CD4-positive, alpha-beta memory T cell (primary cell): ENCODE measurements at regions not wholly inside any gene's neighbourhood (a gene's known extent, or its start where the extent isn't known, plus 50 kb on each side); places are given as distances from the start of the nearest gene placed in this dataset.
A peak's percentile ranks its signal among the peaks of the same experiment; 100 is the strongest.
"Not testable (repeated sequence)": the region's sequence is repeated elsewhere in the genome, so short reads cannot be mapped to it uniquely, and the experiment has no call there.

ENCODE experiments used
- CTCF ChIA-PET: fragments of 350-600 bp; sonication (Branson Sonifier 250); formaldehyde crosslinking; loops from one replicate; lab custom pipeline; 2021; ENCODE audit warnings: inconsistent platforms; ENCODE audit not compliant: partially characterized antibody; lab: Charles Lee
- POLR2A ChIA-PET: fragments of 350-600 bp; sonication (Branson Sonifier 250); formaldehyde crosslinking; loops from one replicate; lab custom pipeline; 2021; ENCODE audit not compliant: partially characterized antibody; lab: Charles Lee
- DNase-seq, 5 donors: peaks; one replicate each; pipeline versions ENCODE4 v3.0.0 to v3.0.0-alpha.2; 2020 to 2022; ENCODE audit warnings: mixed read lengths in 1 of 5
- H3K27ac ChIP-seq: one replicate; pipeline ENCODE4 v1.7.0; 2013; ENCODE audit warnings: low read depth, low read length
- H3K27me3 ChIP-seq: 2 replicates; pipeline ENCODE4 v1.7.0; 2013; ENCODE audit warnings: mild to moderate bottlenecking, low read length, moderate library complexity; ENCODE audit not compliant: insufficient read depth
- H3K36me3 ChIP-seq: 2 replicates; pipeline ENCODE4 v1.7.0; 2013; ENCODE audit warnings: mild to moderate bottlenecking, low read length, moderate library complexity; ENCODE audit not compliant: insufficient read depth
- H3K4me1 ChIP-seq: 2 replicates; pipeline ENCODE4 v1.7.0; 2013; ENCODE audit warnings: mild to moderate bottlenecking, low read length, moderate library complexity; ENCODE audit not compliant: insufficient read depth
- H3K4me3 ChIP-seq, 2 donors: one replicate each; pipeline ENCODE4 v1.7.0; 2013; ENCODE audit warnings: low read length in 2 of 2, mild to moderate bottlenecking in 1 of 2
- H3K9me3 ChIP-seq, 2 donors: one replicate each; pipeline ENCODE4 v1.7.0; 2013; ENCODE audit warnings: low read length in 2 of 2, control low read depth in 1 of 2; ENCODE audit not compliant: control insufficient read depth in 1 of 2
- H3K27ac Mint-ChIP-seq, 7 donors: one replicate each; pipeline ENCODE4 v1.8.0; 2020 to 2021; ENCODE audit warnings: mixed read lengths in 7 of 7, mild to moderate bottlenecking in 6 of 7, inconsistent platforms in 3 of 7, moderate library complexity in 3 of 7
- H3K27me3 Mint-ChIP-seq, 2 donors: one replicate each; pipeline ENCODE4 v1.8.0; 2020 to 2021; ENCODE audit warnings: mixed read lengths in 2 of 2
- H3K36me3 Mint-ChIP-seq, 2 donors: one replicate each; pipeline ENCODE4 v1.8.0; 2020 to 2021; ENCODE audit warnings: mixed read lengths in 2 of 2, inconsistent platforms in 1 of 2, mild to moderate bottlenecking in 1 of 2
- H3K4me1 Mint-ChIP-seq, 4 donors: one replicate each; pipeline ENCODE4 v1.8.0; 2020 to 2021; ENCODE audit warnings: mixed read lengths in 4 of 4, mild to moderate bottlenecking in 1 of 4
- H3K4me3 Mint-ChIP-seq, 8 donors: one replicate each; pipeline ENCODE4 v1.8.0; 2020 to 2021; ENCODE audit warnings: mixed read lengths in 8 of 8, mild to moderate bottlenecking in 7 of 8, moderate library complexity in 6 of 8, inconsistent platforms in 3 of 8
- H3K9me3 Mint-ChIP-seq, 8 donors: one replicate each; pipeline ENCODE4 v1.8.0; 2020 to 2021; ENCODE audit warnings: mixed read lengths in 8 of 8, mild to moderate bottlenecking in 5 of 8, inconsistent platforms in 3 of 8, moderate library complexity in 1 of 8
- intact Hi-C: fragments of 100-400 bp; cut with micrococcal nuclease; formaldehyde crosslinking; loops from one replicate; pipeline ENCODE4 v1.15.1; 2023

DNA sequence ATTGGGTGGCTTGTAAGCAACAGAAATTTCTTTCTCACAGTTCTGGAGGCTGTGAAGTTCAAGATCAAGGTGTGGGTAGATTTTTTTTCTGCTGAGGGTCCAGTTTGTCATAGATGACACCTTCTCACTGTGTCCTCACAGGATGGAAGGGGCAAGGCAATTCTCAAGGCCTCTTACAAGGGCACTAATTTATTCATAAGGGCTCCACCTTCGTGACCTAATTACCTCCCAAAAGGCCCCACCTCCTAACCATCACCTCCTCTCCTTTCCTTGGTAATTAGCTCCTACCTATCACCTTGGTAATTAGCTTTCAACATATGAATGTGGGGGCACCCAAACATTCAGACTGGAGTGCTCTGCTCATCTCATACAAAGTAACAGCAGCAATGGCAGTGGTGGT, 92.3 kb upstream of the CD44 start:
- Histone ChIP-seq H3K27me3 (no peaks in the 10 kb centered on the region), H3K9me3 (no peaks in the 10 kb centered on the region), H3K27ac (peak overlapping the region; percentile 91), H3K4me1 (peaks cover 90% of the 10 kb centered on the region), H3K36me3 (no peaks in the 10 kb centered on the region), H3K4me3 (peak overlapping the region in 1 of 2 donors; percentile 17)
- Mint-ChIP-seq H3K27ac (peak overlapping the region; percentile 96 to 100 (median 100)), H3K4me1 (peaks cover 63 to 93% (median 81%) of the 10 kb centered on the region in 4 donors), H3K27me3 (no peaks in the 10 kb centered on the region), H3K9me3 (peaks cover 0 to 2% (median 0%) of the 10 kb centered on the region in 8 donors), H3K4me3 (peak overlapping the region in 7 of 8 donors; percentile 47 to 84 (median 65)), H3K36me3 (peaks cover 0 to 3% of the 10 kb centered on the region in 2 donors)
- intact Hi-C loops = loop anchor here (1.0 kb wide), 1 partner anchor 12 kb away; no protein-coding TSS in a partner anchor
- CTCF ChIA-PET = interaction anchor here (1.0 to 4.6 kb wide), 16 partner anchors 12 to 345 kb away, joined by 3 to 15 read pairs (median 6); partner anchors contain the start of gene CD44
- POLR2A ChIA-PET = interaction anchor here (0.8 to 8.2 kb wide), 17 partner anchors 8 to 288 kb away, joined by 3 to 253 read pairs (median 8); partner anchors contain the start of gene CD44
- no peak for DNase-seq

DNA sequence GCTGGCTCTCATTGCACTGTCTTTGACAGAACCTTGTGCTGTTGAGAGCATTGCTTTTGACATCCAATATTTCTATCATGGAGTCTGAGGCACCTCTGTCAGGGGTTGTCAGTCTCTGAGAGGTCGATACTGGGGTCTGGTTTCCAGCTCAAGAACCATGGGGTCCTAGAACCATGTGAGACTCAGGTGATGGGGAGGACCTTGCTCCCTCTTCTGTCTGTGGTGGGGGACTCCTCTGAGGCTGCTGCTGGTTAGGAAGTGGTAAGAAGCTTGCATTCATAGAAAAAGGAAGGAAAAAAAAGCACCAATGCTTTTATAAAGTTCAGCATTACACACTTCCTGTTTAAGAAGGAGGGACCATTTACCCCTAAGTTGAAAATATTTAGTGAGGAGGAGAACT, 91.8 kb upstream of the CD44 start:
- H3K27me3 ChIP-seq = no peaks in the 10 kb centered on the region
- peaks cover 87% of the 10 kb centered on the region for H3K4me1 ChIP-seq
- H3K27ac Mint-ChIP-seq = peak overlapping the region; percentile 96 to 100 (median 100)
- H3K36me3 ChIP-seq = no peaks in the 10 kb centered on the region
- H3K27ac ChIP-seq = peak overlapping the region; percentile 91
- intact Hi-C loops = loop anchor here (1.0 kb wide), 1 partner anchor 11 kb away; no protein-coding TSS in a partner anchor
- H3K4me3 ChIP-seq = peak overlapping the region in 1 of 2 donors; percentile 17
- DNase-seq = peak; percentile 73 to 81 (median 77)
- peaks cover 0 to 2% (median 0%) of the 10 kb centered on the region in 8 donors for H3K9me3 Mint-ChIP-seq
- H3K9me3 ChIP-seq = no peaks in the 10 kb centered on the region
- H3K27me3 Mint-ChIP-seq = no peaks in the 10 kb centered on the region
- peak overlapping the region in 7 of 8 donors; percentile 47 to 84 (median 65) for H3K4me3 Mint-ChIP-seq
- ChIA-PET POLR2A (interaction anchor here (0.6 to 8.2 kb wide), 25 partner anchors 8 to 287 kb away, joined by 3 to 253 read pairs (median 5); partner anchors contain the start of gene CD44), CTCF (interaction anchor here (0.5 to 4.6 kb wide), 24 partner anchors 9 to 344 kb away, joined by 3 to 15 read pairs (median 4); partner anchors contain the start of gene CD44)
- H3K36me3 Mint-ChIP-seq = peaks cover 2 to 3% of the 10 kb centered on the region in 2 donors
- H3K4me1 Mint-ChIP-seq = peaks cover 63 to 93% (median 79%) of the 10 kb centered on the region in 4 donors

DNA sequence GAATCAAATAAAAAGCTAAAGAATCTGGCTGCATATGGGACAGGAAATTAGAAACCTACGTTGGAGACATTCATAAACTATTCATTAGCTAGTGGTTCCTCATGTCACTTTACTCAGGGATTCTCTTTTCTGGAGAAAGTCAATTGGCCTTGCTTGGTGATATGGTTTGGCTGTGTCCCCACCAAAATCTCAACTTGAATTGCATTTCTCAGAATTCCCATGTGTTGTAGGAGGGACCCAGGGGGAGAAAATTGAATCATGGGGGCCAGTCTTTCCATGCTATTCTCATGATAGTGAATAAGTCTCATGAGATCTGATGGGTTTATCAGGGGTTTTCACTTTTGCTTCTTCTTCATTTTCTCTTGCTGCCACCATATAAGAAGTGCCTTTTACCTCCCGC, 91.2 kb upstream of the CD44 start:
- Histone ChIP-seq H3K9me3 (no peaks in the 10 kb centered on the region), H3K4me1 (peaks cover 81% of the 10 kb centered on the region), H3K36me3 (no peaks in the 10 kb centered on the region), H3K4me3 (no peak overlapping the region), H3K27ac (peak overlapping the region; percentile 91), H3K27me3 (no peaks in the 10 kb centered on the region)
- no peak for DNase-seq
- peak overlapping the region; percentile 96 to 100 (median 100) for H3K27ac Mint-ChIP-seq
- intact Hi-C loops = loop anchor here (1.0 kb wide), 1 partner anchor 11 kb away; no protein-coding TSS in a partner anchor
- CTCF ChIA-PET = interaction anchor here (0.5 to 4.6 kb wide), 24 partner anchors 9 to 344 kb away, joined by 3 to 15 read pairs (median 4); partner anchors contain the start of gene CD44
- POLR2A ChIA-PET = interaction anchor here (0.6 to 8.2 kb wide), 23 partner anchors 9 to 285 kb away, joined by 3 to 253 read pairs (median 5); partner anchors contain the start of gene CD44
- peaks cover 3 to 6% of the 10 kb centered on the region in 2 donors for H3K36me3 Mint-ChIP-seq
- H3K4me1 Mint-ChIP-seq = peaks cover 65 to 93% (median 77%) of the 10 kb centered on the region in 4 donors
- H3K27me3 Mint-ChIP-seq = no peaks in the 10 kb centered on the region
- peaks cover 0 to 3% (median 0%) of the 10 kb centered on the region in 8 donors for H3K9me3 Mint-ChIP-seq
- peak overlapping the region in 7 of 8 donors; percentile 6 to 84 (median 63) for H3K4me3 Mint-ChIP-seq

DNA sequence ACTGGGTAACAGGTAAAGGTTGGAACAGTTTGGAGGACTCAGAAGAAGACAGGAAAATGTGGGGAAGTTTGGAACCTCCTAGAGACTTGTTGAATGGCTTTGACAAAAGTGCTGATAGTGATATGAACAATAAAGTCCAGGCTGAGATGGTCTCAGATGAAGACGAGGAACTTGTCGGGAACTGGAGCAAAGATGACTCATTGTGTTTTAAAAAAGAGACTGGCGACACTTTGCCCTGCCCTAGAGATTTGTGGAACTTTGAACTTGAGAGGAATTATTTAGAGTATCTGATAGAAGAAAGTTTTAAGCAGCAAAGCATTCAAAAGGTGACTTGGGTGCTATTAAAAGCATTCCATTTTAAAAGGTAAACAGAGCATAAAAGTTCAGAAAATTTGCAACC, 90.6 kb upstream of the CD44 start:
- peak overlapping the region; percentile 91 for H3K27ac ChIP-seq
- H3K27me3 Mint-ChIP-seq, H3K36me3 Mint-ChIP-seq, H3K27me3 ChIP-seq, H3K9me3 ChIP-seq, H3K9me3 Mint-ChIP-seq, H3K4me3 ChIP-seq, H3K36me3 ChIP-seq, DNase-seq, intact Hi-C loops: not testable (repeated sequence)
- H3K4me1 ChIP-seq = peaks cover 77% of the 10 kb centered on the region
- Mint-ChIP-seq H3K27ac (peak overlapping the region; percentile 96 to 100 (median 100)), H3K4me1 (peaks cover 62 to 89% (median 73%) of the 10 kb centered on the region in 4 donors), H3K4me3 (peak overlapping the region in 2 of 8 donors; percentile 6 to 78)
- POLR2A ChIA-PET = interaction anchor here (1.4 to 8.2 kb wide), 7 partner anchors 17 to 129 kb away, joined by 8 to 253 read pairs (median 76); partner anchors contain the start of gene CD44
- CTCF ChIA-PET = interaction anchor here (1.7 to 2.0 kb wide), 5 partner anchors 46 to 257 kb away, joined by 5 to 10 read pairs (median 8); partner anchors contain the start of gene CD44

DNA sequence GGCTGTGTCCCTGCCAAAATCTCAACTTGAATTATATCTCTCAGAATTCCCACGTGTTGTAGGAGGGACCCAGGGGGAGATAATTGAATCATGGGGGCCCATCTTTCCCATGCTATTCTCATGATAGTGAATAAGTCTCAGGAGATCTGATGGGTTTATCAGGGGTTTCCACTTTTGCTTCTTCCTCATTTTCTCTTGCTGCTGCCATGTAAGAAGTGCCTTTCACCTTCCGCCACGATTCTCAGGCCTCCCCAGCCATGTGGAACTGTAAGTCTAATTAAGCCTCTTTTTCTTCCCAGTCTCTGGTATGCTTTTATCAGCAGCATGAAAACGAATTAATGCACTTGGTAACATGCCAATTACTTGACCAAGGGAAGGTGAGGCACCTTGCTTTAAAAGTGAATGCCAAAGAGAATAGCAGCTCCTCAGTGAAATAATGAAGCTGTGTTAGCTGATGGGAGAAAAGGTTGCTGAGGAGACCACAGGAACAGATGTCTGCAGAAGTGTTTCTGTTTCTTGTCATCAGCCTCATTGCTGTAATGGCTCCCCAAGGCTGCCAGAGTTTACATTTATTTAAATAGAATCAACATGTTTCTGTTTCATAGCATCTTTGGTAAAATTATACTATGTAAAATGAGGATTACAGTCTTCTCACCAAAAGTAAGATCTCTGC, 89.0 kb upstream of the CD44 start:
- DNase-seq = no peak

DNA sequence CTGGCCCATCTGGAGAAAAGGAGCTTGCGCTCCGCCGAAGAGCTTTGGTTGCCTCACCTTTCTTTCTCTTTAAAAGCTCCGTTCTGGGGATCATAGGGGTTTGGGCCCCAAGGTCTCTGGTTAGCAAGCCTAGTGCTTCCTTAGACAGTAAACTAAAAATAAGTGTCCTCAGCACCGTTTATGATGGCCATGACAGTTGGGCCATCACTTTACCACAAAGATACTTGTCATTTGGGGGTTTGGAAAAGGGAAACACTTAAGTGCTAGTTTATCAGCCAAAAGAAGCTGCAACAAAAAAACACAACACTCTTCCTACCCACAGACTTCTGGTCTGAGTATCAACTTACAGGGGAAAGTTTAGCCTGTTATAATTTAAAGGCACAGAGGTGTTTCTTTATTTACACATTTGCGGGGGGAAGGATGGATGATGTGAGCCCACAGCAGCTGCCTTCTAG, 88.4 kb upstream of the CD44 start:
- Histone ChIP-seq H3K36me3 (no peaks in the 10 kb centered on the region), H3K4me1 (peaks cover 56% of the 10 kb centered on the region), H3K27ac (no peak overlapping the region), H3K27me3 (no peaks in the 10 kb centered on the region), H3K9me3 (no peaks in the 10 kb centered on the region), H3K4me3 (no peak overlapping the region)
- H3K27me3 Mint-ChIP-seq = no peaks in the 10 kb centered on the region
- H3K4me3 Mint-ChIP-seq = peak overlapping the region in 6 of 8 donors; percentile 51 to 68 (median 62)
- H3K27ac Mint-ChIP-seq = peak overlapping the region; percentile 57 to 96 (median 70)
- ChIA-PET CTCF (interaction anchor here (0.8 to 1.9 kb wide), 6 partner anchors 10 to 255 kb away, joined by 3 to 8 read pairs (median 4); no protein-coding TSS in a partner anchor), POLR2A (interaction anchor here (0.7 to 4.9 kb wide), 9 partner anchors 9 to 116 kb away, joined by 3 to 28 read pairs (median 4); partner anchors contain the start of gene CD44)
- peaks cover 0 to 3% (median 0%) of the 10 kb centered on the region in 8 donors for H3K9me3 Mint-ChIP-seq
- peaks cover 50 to 71% (median 58%) of the 10 kb centered on the region in 4 donors for H3K4me1 Mint-ChIP-seq
- no peak for DNase-seq
- peaks cover 1 to 6% of the 10 kb centered on the region in 2 donors for H3K36me3 Mint-ChIP-seq
- intact Hi-C loops = no loop called here

More for the DNA sequence above, 89.0 kb upstream of the CD44 start:
- ChIA-PET POLR2A (interaction anchor here (0.7 to 4.9 kb wide), 8 partner anchors 9 to 117 kb away, joined by 3 to 28 read pairs (median 5); partner anchors contain the start of gene CD44), CTCF (interaction anchor here (0.8 to 1.9 kb wide), 5 partner anchors 11 to 256 kb away, joined by 3 to 8 read pairs (median 4); no protein-coding TSS in a partner anchor)
- Histone ChIP-seq H3K27me3 (no peaks in the 10 kb centered on the region), H3K4me3 (no peak overlapping the region), H3K9me3 (no peaks in the 10 kb centered on the region), H3K27ac (no peak overlapping the region), H3K36me3 (no peaks in the 10 kb centered on the region), H3K4me1 (peaks cover 61% of the 10 kb centered on the region)
- no peaks in the 10 kb centered on the region for H3K27me3 Mint-ChIP-seq
- peaks cover 55 to 76% (median 63%) of the 10 kb centered on the region in 4 donors for H3K4me1 Mint-ChIP-seq
- intact Hi-C loops = no loop called here
- peak overlapping the region; percentile 59 to 96 (median 70) for H3K27ac Mint-ChIP-seq
- peaks cover 2 to 6% of the 10 kb centered on the region in 2 donors for H3K36me3 Mint-ChIP-seq
- H3K9me3 Mint-ChIP-seq = peaks cover 0 to 3% (median 0%) of the 10 kb centered on the region in 8 donors
- H3K4me3 Mint-ChIP-seq = peak overlapping the region in 6 of 8 donors; percentile 51 to 68 (median 62)
